Activated CD4-positive, alpha-beta T cell treated with anti-CD3 and anti-CD28 coated beads, Interleukin-2, Interleukin-4, amounts not matched to agents 100 ng/mL and 50 ng/mL, durations not matched to agents 16 hours and 8 hours (primary cell): ENCODE measurements at regions not wholly inside any gene's neighbourhood (a gene's known extent, or its start where the extent isn't known, plus 50 kb on each side); places are given as distances from the start of the nearest gene placed in this dataset.

Experiments
- DNase-seq: peaks from one replicate; pipeline ENCODE4 v3.0.0-alpha.2; 2020; ENCODE audit warnings: low spot score

DNA sequence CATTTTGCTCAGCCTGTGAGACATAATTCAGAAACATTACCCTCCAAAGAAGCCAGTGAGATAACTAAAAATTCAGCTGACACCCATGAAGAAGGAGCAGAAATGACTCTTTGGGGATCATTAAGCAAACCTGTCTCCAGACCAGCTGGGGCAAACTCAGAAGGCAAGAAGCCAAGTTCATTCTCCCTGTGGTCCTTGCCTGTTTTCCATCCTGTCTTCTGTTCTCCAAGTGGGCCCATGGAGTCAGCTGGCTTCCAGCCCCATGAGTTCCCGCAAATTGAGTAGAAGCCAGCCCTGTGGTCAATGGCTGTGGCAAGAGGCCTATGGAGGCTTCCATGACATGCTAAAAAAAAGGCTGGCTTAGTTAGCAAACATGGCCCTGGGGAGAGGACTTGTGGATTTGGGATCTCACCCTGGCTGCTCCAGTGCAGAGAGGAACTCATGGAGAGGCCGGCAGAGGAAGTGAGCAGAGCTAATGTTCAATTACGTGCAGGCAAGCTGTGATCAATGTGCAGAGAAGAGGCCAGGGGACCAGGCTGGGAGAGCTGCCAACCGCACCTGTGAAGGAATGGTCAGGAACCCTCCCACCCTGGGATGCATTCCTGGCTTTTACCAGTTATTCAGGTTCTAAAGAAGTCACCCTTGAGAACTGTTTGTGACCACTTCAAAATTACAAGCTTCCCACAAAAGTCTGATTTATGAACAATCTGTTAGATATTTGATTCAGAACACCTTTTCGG, 229.1 kb downstream of the TSHZ3 start:
- no peak for DNase-seq

GRCh38 chr19:31118986-31119385, 230.2 kb downstream of the TSHZ3 start:
- DNase-seq = no peak

DNA sequence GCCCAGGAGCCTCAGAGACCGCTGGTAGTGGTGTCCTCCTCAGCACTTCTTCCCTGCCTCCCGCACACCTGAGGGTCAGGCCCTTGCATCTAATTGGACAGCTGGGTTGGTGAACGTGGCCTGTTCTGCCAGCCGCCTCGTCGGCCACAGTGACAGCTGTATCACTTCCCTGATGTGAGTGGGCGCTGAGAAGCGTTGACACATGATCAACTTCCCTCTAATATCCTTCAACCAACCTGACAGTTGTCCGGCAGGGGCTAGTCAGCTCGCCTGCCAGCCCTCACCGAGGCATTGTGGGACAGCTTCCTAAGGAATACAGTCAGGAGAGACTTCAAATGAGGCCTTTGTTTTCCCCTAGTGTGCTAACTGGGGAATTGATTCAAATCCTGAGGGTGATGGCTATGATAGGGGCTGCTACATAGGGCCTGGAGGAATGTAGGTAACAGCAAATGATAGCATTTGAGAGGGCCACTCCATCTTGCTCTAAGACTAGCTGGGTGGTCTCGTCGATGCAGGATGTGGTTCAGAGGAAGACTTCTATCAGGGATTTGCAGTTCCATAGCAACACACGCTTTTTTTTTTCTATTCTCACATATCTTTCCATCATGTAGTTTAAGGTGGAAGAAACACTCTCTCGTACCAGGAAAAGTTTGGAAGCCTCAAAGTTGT, 230.8 kb downstream of the TSHZ3 start:
- DNase-seq = no peak

GRCh38 chr19:31114585-31114984, 234.7 kb downstream of the TSHZ3 start:
- no peak for DNase-seq

DNA sequence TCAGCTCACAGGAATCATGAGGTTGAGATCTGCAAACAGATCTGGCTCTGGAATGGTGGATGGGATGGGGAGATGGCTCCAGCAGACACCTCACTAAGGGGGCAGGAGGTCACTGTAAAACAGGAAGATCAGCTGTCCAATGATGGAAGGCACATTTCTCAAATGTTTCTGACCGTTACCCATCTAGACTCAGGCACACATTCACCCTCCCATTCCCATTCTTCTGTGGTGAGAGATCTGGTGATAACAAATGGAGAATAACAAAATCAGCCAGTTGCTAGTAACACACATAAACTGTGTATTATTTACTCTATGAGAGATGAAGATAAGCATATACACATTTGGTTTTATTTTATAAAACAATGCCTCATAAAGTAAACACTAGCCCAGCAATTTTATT, 235.9 kb downstream of the TSHZ3 start:
- DNase-seq = no peak

DNA sequence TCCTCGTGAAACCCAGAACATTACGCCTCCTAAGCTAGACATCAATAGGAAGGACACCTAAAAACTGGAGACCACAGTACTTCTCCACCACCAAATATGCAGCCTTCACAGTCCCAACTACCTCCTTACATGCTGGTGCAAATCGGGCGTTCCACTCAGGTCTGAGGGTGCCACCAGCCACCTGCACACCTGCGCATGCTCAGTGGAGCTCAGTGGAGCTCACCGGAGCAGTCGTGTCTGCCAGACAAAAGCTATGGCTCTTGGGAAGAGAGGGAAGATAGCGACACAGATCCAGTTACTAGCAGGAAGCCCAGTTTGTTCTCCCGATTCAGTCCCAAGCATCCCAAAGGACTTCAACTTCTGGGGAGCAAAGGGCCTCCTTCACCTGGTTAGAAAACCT, 237.1 kb downstream of the TSHZ3 start:
- no peak for DNase-seq

GRCh38 chr19:31111741-31112140, 237.5 kb downstream of the TSHZ3 start:
- no peak for DNase-seq

GRCh38 chr19:31110336-31110735, 238.9 kb downstream of the TSHZ3 start:
- DNase-seq = no peak

GRCh38 chr19:31109636-31110035, 239.6 kb downstream of the TSHZ3 start:
- no peak for DNase-seq

- DNase-seq = no peak
These were observed 242.1 kb downstream of the TSHZ3 start for GRCh38 chr19:31107096-31107495.

- DNase-seq = no peak
These were observed 243.5 kb downstream of the TSHZ3 start for GRCh38 chr19:31105761-31106160.

DNA sequence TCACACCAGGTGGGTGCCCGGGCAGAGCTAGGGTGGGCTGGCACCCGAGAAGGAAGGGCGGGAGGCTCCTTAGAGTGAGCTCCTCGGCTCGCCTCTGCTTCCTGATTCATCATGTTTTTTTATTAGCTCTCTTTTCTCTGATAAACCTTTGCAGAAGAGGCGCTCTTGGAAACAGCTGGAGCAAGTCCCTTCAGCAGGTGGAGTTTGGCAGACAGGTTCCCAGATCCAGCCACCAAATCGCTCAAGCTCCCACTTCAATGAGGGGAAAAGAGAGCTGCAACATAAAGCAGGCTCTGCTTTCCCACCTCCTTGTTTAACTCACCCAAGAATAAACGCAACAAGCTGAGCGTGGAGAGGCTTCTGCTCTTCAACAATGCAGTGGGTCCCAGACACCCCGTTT, 244.8 kb downstream of the TSHZ3 start:
- no peak for DNase-seq

GRCh38 chr19:31103228-31103627, 246.0 kb downstream of the TSHZ3 start:
- no peak for DNase-seq

GRCh38 chr19:31102674-31103073, 246.6 kb downstream of the TSHZ3 start:
- DNase-seq = no peak

GRCh38 chr19:31100981-31101380, 248.3 kb downstream of the TSHZ3 start:
- DNase-seq = no peak

DNA sequence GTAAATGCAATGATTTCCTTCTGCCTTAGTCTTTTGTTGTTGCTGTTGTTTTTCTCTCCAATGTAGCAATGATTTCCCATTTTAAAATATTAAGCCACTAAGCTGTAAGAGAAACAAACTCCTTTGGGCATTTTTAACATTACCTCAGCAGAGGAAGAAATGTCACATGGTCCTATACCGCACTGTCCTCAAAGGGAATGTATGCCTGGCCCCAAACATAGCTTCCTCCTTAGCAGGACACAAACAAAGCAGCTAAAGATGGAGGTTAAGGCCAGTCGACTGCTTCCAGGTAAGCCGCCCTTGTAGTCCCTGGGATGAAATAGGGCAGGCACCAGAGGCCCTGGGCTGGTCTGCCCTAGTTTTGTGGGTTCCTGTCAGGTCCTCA, 249.0 kb downstream of the TSHZ3 start:
- DNase-seq = no peak

GRCh38 chr19:31099515-31100205, 249.6 kb downstream of the TSHZ3 start:
- DNase-seq = no peak

GRCh38 chr19:31098836-31099235, 250.4 kb downstream of the TSHZ3 start:
- DNase-seq = no peak

DNA sequence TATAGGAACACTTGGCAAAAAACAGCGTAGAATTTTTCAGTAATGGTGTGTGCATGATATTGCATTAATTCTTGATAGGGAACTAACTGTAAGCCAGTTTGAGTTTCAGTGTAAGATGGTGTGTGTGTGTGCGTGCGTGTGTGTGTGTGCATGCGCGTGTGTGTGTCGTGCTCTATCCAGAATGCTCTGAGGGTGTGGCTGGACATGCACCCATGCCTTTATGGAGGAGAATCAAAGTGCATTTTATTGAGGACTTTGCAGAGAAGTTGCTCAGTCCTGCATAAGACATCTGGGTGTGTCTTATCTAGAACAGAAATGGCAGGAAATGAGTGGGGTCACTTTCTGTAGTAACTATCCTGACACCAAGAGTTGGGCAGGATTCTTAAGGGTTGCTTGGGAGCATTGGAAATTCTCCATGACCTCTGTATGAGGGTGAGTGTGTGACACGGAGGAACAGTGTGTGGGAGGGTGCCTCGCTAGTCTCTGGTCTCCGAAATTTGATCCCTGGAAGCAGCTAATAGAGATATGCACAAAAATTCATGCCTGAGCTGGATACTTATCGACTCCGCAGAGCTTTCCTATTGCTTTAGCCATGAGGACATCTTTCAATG, 252.2 kb downstream of the TSHZ3 start:
- no peak for DNase-seq

GRCh38 chr19:31096062-31096830, 253.0 kb downstream of the TSHZ3 start:
- no peak for DNase-seq

DNA sequence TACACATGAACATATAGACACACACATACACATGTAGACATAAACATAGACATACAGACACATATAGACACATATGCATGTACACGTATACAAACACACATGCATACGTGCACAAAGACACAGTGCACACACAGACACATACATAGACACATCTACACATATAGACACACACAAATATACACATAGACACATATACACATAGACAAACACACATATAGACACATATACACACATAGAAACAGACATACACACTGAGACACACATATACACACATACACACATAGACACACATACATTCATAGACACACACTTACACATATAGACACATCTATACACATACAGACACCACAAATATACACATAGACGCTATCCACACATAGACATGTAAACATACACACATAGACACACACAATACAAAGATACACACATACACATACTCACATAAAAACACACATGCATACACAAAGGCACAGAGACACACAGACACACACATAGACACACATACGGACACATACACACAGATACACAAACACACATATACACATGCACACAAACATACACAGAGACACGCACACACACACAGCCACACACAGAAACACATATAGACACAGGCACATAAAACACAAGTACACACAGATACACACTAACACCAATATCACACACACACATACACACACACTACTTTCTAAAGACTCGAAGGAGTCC, 254.0 kb downstream of the TSHZ3 start:
- no peak for DNase-seq
